ENCODE measurements at regions not wholly inside any gene's neighbourhood (a gene's known extent, or its start where the extent isn't known, plus 50 kb on each side); places are given as distances from the start of the nearest gene placed in this dataset.

DNA sequence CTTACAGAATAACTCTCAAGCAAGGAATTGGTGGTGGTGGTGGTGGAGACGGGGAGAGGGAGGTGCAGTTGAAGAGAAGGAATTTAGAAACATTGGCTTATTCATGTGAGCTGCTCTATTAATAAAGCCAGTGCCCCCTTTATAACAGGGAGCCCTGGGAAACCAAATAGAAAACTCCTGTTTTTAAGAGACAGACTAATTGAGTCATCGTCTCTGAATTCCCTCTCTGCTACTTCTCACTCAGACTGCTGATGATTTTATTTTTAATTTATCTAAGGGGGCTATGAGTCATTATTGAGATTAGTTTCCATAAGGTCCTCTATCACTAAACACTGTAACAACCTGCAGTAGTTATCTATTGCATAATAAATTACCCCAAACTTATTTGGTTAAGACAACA lies 145.9 kb upstream of the GALNT15 start:
- Histone ChIP-seq H3K27ac (no peak overlapping the region), H3K4me1 (no peaks in the 10 kb centered on the region), H3K4me3 (no peak overlapping the region), H3K9me3 (no peaks in the 10 kb centered on the region), H3K36me3 (no peaks in the 10 kb centered on the region), H3K27me3 (no peaks in the 10 kb centered on the region)
- intact Hi-C loops (cut with DNase I; ENCODE audit: low total_unique reads), result no loop called here
- DNase-seq, result no peak
- TF ChIP-seq, protein P1, sequence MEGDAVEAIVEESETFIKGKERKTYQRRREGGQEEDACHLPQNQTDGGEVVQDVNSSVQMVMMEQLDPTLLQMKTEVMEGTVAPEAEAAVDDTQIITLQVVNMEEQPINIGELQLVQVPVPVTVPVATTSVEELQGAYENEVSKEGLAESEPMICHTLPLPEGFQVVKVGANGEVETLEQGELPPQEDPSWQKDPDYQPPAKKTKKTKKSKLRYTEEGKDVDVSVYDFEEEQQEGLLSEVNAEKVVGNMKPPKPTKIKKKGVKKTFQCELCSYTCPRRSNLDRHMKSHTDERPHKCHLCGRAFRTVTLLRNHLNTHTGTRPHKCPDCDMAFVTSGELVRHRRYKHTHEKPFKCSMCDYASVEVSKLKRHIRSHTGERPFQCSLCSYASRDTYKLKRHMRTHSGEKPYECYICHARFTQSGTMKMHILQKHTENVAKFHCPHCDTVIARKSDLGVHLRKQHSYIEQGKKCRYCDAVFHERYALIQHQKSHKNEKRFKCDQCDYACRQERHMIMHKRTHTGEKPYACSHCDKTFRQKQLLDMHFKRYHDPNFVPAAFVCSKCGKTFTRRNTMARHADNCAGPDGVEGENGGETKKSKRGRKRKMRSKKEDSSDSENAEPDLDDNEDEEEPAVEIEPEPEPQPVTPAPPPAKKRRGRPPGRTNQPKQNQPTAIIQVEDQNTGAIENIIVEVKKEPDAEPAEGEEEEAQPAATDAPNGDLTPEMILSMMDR (IDR thresholded peaks at IDR 0.05), result no peak

DNA sequence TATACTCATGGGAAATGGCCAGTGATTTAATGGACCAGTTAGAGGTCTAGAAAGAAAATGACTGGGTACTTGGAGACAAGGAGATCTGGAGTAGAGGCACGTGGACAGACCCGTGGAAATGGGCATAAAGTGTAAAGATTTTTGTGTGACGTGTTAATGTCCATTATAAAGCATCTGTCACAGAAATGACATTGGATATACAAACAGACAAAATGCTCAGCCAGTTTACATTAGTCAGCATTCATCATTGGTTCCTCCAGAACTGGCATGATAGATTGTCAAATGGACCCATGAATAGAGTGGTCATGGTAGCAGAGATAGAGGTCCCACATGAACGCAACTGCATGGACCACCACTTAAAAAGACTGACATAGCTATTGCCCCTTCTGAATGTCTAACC lies 144.1 kb upstream of the GALNT15 start:
- H3K4me1 ChIP-seq, result no peaks in the 10 kb centered on the region
- H3K27me3 ChIP-seq, result no peaks in the 10 kb centered on the region
- intact Hi-C loops (cut with DNase I; ENCODE audit: low total_unique reads), result no loop called here
- no peaks in the 10 kb centered on the region for H3K36me3 ChIP-seq
- no peaks in the 10 kb centered on the region for H3K9me3 ChIP-seq
- DNase-seq, result no peak
- no peak overlapping the region for H3K27ac ChIP-seq
- TF ChIP-seq, protein P1 (IDR thresholded peaks at IDR 0.05), result no peak
- H3K4me3 ChIP-seq, result no peak overlapping the region

DNA sequence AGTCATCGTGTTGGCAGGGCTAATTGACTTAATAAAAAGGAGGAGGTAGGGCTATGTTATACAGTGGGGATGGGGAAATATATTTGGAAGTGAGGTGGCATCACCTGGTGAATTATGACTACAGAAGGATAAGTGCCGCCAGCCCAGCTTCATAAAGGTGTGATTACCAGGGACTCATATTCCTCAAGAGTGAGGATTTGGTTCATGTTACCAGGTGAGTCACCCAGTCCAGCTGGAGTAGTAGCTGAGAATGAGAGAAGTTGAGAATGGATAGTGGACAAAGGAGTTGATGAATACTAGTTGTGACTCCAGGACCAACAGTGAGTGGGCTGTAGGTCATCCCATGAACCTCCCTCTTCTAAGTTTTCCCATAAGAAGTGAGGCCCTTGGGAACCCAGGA lies 143.0 kb upstream of the GALNT15 start:
- Histone ChIP-seq H3K27ac (no peak overlapping the region), H3K4me1 (no peaks in the 10 kb centered on the region), H3K27me3 (no peaks in the 10 kb centered on the region), H3K4me3 (no peak overlapping the region), H3K9me3 (no peaks in the 10 kb centered on the region), H3K36me3 (no peaks in the 10 kb centered on the region)
- intact Hi-C loops (cut with DNase I; ENCODE audit: low total_unique reads), result no loop called here
- no peak for DNase-seq
- TF ChIP-seq, protein P1 (IDR thresholded peaks at IDR 0.05), result no peak

DNA sequence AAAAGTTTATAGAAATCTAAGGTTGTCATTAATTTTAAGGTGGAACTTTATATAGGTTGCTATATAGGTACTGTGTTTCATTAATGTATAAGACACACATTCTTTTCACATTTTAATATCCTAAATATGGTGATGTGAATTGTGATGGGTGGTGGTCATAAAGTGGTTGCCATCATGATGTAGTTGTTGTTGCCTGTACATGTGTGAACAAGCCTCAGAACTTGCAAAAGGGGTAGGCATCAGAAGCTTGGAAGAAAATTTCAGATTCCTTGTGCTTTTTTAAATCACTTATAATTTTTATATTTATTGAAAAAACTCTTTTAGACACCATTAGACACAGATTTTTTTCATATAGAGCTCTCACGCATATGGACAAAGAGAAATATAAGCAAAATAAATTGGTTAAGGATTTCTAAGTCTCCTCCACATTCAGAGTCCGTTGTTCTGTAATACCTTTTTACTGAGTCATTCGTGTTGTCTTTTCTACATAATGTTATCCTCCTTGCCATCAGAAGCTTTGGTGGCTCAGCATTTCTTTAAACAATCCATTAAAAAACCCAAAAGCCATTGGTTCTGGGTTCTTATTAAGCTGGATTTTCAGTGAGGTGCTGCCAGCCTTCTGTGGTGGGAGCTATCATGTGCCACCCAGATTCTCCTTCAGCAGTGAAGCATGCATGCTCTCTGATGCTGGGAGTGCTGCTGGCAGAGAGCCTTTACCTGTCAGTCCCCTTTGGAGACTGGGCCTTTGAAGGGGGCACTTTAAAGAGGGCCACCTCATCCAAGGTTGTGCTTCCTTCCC lies 140.4 kb upstream of the GALNT15 start:
- Histone ChIP-seq H3K4me3 (no peak overlapping the region), H3K4me1 (no peaks in the 10 kb centered on the region), H3K27me3 (no peaks in the 10 kb centered on the region), H3K36me3 (no peaks in the 10 kb centered on the region), H3K9me3 (no peaks in the 10 kb centered on the region), H3K27ac (no peak overlapping the region)
- intact Hi-C loops (cut with DNase I; ENCODE audit: low total_unique reads), result no loop called here
- TF ChIP-seq, protein P1 (IDR thresholded peaks at IDR 0.05), result no peak
- DNase-seq, result no peak

DNA sequence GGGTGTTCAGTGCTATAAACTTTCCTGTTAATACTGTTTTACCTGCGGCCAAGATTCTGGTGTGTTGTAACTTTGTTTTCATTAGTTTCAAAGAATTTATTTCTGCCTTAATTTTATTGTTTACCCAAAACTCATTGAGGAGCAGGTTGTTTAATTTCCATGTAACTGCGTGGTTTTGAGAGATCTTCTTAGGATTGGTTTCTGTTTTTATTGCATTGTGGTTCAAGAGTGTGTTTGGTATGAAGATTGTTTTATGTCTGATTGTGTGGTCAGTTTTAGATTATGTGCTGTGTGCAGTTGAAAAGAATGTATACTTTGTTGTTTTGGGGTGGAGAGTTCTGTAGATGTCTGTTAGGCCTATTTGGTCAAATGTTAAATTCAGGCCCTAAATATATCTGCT lies 133.5 kb upstream of the GALNT15 start:
- no peak overlapping the region for H3K27ac ChIP-seq
- H3K27me3 ChIP-seq, result no peaks in the 10 kb centered on the region
- no peak overlapping the region for H3K4me3 ChIP-seq
- intact Hi-C loops (cut with DNase I; ENCODE audit: low total_unique reads), result loop anchor here (1.0 kb wide), 1 partner anchor 25 kb away; no protein-coding TSS in a partner anchor
- TF ChIP-seq, protein P1 (IDR thresholded peaks at IDR 0.05), result no peak
- H3K9me3 ChIP-seq, result no peaks in the 10 kb centered on the region
- H3K36me3 ChIP-seq, result no peaks in the 10 kb centered on the region
- DNase-seq, result no peak
- H3K4me1 ChIP-seq, result no peaks in the 10 kb centered on the region
